HUES48 (cell line): ENCODE measurements at regions not wholly inside any gene's neighbourhood (a gene's known extent, or its start where the extent isn't known, plus 50 kb on each side); places are given as distances from the start of the nearest gene placed in this dataset.

Source experiments
- H3K27ac ChIP-seq: one replicate; pipeline ENCODE4 v1.7.0; 2013; ENCODE audit warnings: low read depth, low read length, inconsistent platforms
- H3K27me3 ChIP-seq: 2 replicates; pipeline ENCODE4 v1.6.1; 2013; ENCODE audit warnings: mild to moderate bottlenecking, low read length; ENCODE audit not compliant: control insufficient read depth, insufficient read depth
- H3K36me3 ChIP-seq: 2 replicates; pipeline ENCODE4 v1.6.1; 2013; ENCODE audit warnings: low read length; ENCODE audit not compliant: control insufficient read depth, insufficient read depth
- H3K4me1 ChIP-seq: 2 replicates; pipeline ENCODE4 v1.6.1; 2013; ENCODE audit warnings: mild to moderate bottlenecking, low read length; ENCODE audit not compliant: control insufficient read depth, insufficient read depth
- H3K4me3 ChIP-seq: 2 replicates; pipeline ENCODE4 v1.5.1; 2013; ENCODE audit warnings: mild to moderate bottlenecking, low read depth, low read length
- H3K9ac ChIP-seq: 2 replicates; pipeline ENCODE4 v1.6.1; 2013; ENCODE audit warnings: mild to moderate bottlenecking, low read depth, low read length, moderate library complexity
- H3K9me3 ChIP-seq: 2 replicates; pipeline ENCODE4 v1.6.1; 2013; ENCODE audit warnings: low read length; ENCODE audit not compliant: control insufficient read depth, insufficient read depth

- Histone ChIP-seq H3K36me3 (no peaks in the 10 kb centered on the region), H3K9ac (no peak overlapping the region), H3K4me3 (no peak overlapping the region; the same call in 1 of the 2 replicates), H3K9me3 (peaks cover 78% of the 10 kb centered on the region), H3K27me3 (no peaks in the 10 kb centered on the region), H3K27ac (no peak overlapping the region), H3K4me1 (no peaks in the 10 kb centered on the region)
Observed at GRCh38 chr17:22654447-22654846, 962.1 kb downstream of the KCNJ18 start.

GRCh38 chr17:22669721-22670120 lies 977.4 kb downstream of the KCNJ18 start:
- no peak overlapping the region for H3K27ac ChIP-seq
- H3K36me3 ChIP-seq, result no peaks in the 10 kb centered on the region
- H3K9ac ChIP-seq, result no peak overlapping the region
- H3K9me3 ChIP-seq, result peaks cover 93% of the 10 kb centered on the region
- no peaks in the 10 kb centered on the region for H3K4me1 ChIP-seq
- no peaks in the 10 kb centered on the region for H3K27me3 ChIP-seq
- no peak overlapping the region for H3K4me3 ChIP-seq

- H3K27ac ChIP-seq, result no peak overlapping the region
- H3K9ac ChIP-seq, result no peak overlapping the region
- H3K9me3 ChIP-seq, result peaks cover 97% of the 10 kb centered on the region
- H3K4me1 ChIP-seq, result no peaks in the 10 kb centered on the region
- H3K27me3 ChIP-seq, result no peaks in the 10 kb centered on the region
- H3K4me3 ChIP-seq, result no peak overlapping the region
- H3K36me3 ChIP-seq, result no peaks in the 10 kb centered on the region
Observed at GRCh38 chr17:22671110-22671509, 978.8 kb downstream of the KCNJ18 start.

GRCh38 chr17:22692066-22692805 lies 999.9 kb downstream of the KCNJ18 start:
- Histone ChIP-seq H3K9me3 (peaks cover 97% of the 10 kb centered on the region), H3K4me1 (no peaks in the 10 kb centered on the region), H3K36me3 (no peaks in the 10 kb centered on the region), H3K27ac (no peak overlapping the region), H3K27me3 (no peaks in the 10 kb centered on the region), H3K9ac (no peak overlapping the region), H3K4me3 (no peak overlapping the region)

- no peaks in the 10 kb centered on the region for H3K4me1 ChIP-seq
- H3K9ac ChIP-seq, result no peak overlapping the region
- H3K27ac ChIP-seq, result no peak overlapping the region
- H3K36me3 ChIP-seq, result no peaks in the 10 kb centered on the region
- H3K27me3 ChIP-seq, result no peaks in the 10 kb centered on the region
- H3K4me3 ChIP-seq, result no peak overlapping the region
- peaks cover 97% of the 10 kb centered on the region for H3K9me3 ChIP-seq
Observed at GRCh38 chr17:22692806-22693171, 1000.5 kb downstream of the KCNJ18 start.

- peaks cover 97% of the 10 kb centered on the region for H3K9me3 ChIP-seq
Observed at GRCh38 chr17:22694362-22695227, 1002.3 kb downstream of the KCNJ18 start.

GRCh38 chr17:22695228-22695619 lies 1002.9 kb downstream of the KCNJ18 start:
- H3K9me3 ChIP-seq, result peaks cover 96% of the 10 kb centered on the region

More at GRCh38 chr17:22694362-22695227, 1002.3 kb downstream of the KCNJ18 start:
- Histone ChIP-seq H3K9ac (no peak overlapping the region), H3K27me3 (no peaks in the 10 kb centered on the region), H3K4me1 (no peaks in the 10 kb centered on the region), H3K27ac (no peak overlapping the region), H3K36me3 (no peaks in the 10 kb centered on the region), H3K4me3 (no peak overlapping the region)

GRCh38 chr17:22703204-22703603 lies 1010.9 kb downstream of the KCNJ18 start:
- no peaks in the 10 kb centered on the region for H3K4me1 ChIP-seq
- no peaks in the 10 kb centered on the region for H3K36me3 ChIP-seq
- H3K27me3 ChIP-seq, result no peaks in the 10 kb centered on the region
- no peak overlapping the region for H3K27ac ChIP-seq
- H3K9ac ChIP-seq, result no peak overlapping the region
- no peak overlapping the region for H3K4me3 ChIP-seq
- peaks cover 91% of the 10 kb centered on the region for H3K9me3 ChIP-seq

More at GRCh38 chr17:22695228-22695619, 1002.9 kb downstream of the KCNJ18 start:
- Histone ChIP-seq H3K4me3 (no peak overlapping the region), H3K36me3 (no peaks in the 10 kb centered on the region), H3K27me3 (no peaks in the 10 kb centered on the region), H3K9ac (no peak overlapping the region), H3K4me1 (no peaks in the 10 kb centered on the region), H3K27ac (no peak overlapping the region)

GRCh38 chr17:22703786-22704441 lies 1011.6 kb downstream of the KCNJ18 start:
- H3K9me3 ChIP-seq, result peaks cover 90% of the 10 kb centered on the region
- H3K27ac ChIP-seq, result no peak overlapping the region
- H3K4me3 ChIP-seq, result no peak overlapping the region
- H3K4me1 ChIP-seq, result no peaks in the 10 kb centered on the region
- H3K36me3 ChIP-seq, result no peaks in the 10 kb centered on the region
- no peaks in the 10 kb centered on the region for H3K27me3 ChIP-seq
- H3K9ac ChIP-seq, result no peak overlapping the region

GRCh38 chr17:22704674-22705073 lies 1012.4 kb downstream of the KCNJ18 start:
- Histone ChIP-seq H3K9me3 (peaks cover 89% of the 10 kb centered on the region), H3K9ac (no peak overlapping the region), H3K27ac (no peak overlapping the region), H3K4me1 (no peaks in the 10 kb centered on the region), H3K4me3 (no peak overlapping the region), H3K27me3 (no peaks in the 10 kb centered on the region), H3K36me3 (no peaks in the 10 kb centered on the region)

GRCh38 chr17:22707626-22708025 lies 1015.3 kb downstream of the KCNJ18 start:
- peaks cover 92% of the 10 kb centered on the region for H3K9me3 ChIP-seq
- no peaks in the 10 kb centered on the region for H3K4me1 ChIP-seq
- no peaks in the 10 kb centered on the region for H3K36me3 ChIP-seq
- H3K4me3 ChIP-seq, result no peak overlapping the region
- no peaks in the 10 kb centered on the region for H3K27me3 ChIP-seq
- no peak overlapping the region for H3K9ac ChIP-seq
- no peak overlapping the region for H3K27ac ChIP-seq
